HG03066 (cell line): ENCODE measurements at regions not wholly inside any gene's neighbourhood (a gene's known extent, or its start where the extent isn't known, plus 50 kb on each side); places are given as distances from the start of the nearest gene placed in this dataset.
"Not testable (repeated sequence)": the region's sequence is repeated elsewhere in the genome, so short reads cannot be mapped to it uniquely, and the experiment has no call there.

Experiments used
- ATAC-seq: cut with Tn5 transposase; IDR thresholded peaks from one replicate; pipeline ENCODE4 v1.9.1; 2021; ENCODE audit warnings: low read depth; ENCODE audit not compliant: unreplicated experiment

GRCh38 chr1:90864681-90865080 is 147.6 kb upstream of the BARHL2 start:
- no peak for ATAC-seq

DNA sequence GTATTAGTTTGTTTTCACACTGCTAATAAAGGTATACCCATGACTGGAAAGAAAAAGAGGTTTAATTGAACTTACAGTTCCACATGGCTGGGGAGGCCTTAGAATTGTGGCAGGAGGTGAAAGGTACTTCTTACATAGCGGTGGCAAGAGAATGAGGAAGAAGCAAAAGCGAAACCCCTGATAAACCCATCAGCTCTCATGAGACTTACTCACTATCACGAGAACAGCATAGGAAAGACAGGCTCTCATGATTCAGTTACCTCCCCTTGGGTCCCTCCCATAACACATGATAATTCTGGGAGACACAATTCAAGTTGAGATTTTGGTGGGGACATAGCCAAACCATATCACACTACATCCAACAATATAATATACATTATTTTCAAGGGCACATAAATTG is 145.7 kb upstream of the BARHL2 start:
- ATAC-seq = no peak

- ATAC-seq = not testable (repeated sequence)
Observed at GRCh38 chr1:90861421-90861820, 144.3 kb upstream of the BARHL2 start.

DNA sequence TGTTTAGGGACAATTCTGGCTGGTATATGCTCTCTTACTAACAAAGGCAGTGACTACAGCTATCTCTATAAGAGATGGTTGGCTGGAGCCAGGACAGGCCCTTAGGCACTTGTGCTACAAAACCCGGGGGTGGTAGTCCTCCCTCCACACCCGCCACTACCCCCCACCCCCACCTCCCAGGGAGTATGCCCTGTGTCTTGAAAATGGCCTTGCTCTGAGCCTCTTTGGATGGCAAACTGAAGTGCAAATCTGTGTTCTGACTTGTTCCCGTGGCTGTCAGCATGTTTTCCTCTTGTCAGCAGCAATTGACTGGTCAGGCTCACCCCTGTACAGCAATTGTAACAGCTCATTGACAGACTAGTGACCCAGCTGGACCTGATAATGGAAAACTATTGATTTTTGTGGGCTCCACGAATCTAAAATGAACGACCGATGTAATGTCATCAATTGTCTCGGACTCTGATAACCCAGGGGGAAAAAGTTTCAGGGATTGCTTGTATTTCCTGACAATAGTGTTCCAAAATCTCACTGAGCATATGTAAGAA is 139.4 kb upstream of the BARHL2 start:
- ATAC-seq = no peak

DNA sequence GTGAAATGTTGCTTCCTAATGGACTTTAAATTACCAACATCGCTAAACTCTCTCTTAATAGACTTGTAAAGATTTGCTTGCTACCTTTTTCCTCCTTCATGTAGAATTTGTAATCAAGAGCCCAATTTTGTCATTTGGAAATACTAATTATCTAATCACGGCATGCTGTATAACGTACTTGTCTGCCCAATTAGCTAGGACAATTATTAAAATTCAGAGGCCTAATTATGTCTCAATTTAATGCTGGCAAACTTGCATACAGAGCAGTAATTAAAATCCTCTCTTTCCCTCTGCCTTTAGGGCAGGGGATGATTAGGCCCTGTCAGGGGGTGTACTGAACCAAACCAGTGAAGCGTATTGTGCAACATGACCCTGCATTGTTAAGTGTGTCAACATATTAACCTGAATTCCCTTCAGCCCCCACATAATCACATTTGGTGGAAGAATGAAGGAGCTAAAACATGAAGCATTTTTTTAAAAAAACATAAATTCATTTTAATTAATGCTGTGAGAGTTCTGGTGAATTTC is 137.4 kb upstream of the BARHL2 start:
- ATAC-seq = no peak

DNA sequence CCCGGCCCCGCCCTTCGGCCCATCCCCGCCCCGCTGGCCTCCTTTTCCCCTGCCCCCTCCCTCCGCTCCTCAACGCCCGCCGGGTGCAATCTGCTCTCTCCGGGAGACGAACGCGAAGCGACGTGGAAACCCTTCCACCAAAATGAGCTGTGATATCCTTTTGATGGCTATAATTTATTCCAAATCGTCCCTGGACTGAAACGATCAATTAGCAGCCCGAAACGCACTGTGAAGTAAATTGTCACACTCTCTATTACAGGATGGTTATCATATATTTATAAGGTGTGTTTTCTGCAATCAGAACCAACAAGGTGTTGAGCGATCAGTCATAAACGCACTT is 134.6 kb upstream of the BARHL2 start:
- no peak for ATAC-seq

DNA sequence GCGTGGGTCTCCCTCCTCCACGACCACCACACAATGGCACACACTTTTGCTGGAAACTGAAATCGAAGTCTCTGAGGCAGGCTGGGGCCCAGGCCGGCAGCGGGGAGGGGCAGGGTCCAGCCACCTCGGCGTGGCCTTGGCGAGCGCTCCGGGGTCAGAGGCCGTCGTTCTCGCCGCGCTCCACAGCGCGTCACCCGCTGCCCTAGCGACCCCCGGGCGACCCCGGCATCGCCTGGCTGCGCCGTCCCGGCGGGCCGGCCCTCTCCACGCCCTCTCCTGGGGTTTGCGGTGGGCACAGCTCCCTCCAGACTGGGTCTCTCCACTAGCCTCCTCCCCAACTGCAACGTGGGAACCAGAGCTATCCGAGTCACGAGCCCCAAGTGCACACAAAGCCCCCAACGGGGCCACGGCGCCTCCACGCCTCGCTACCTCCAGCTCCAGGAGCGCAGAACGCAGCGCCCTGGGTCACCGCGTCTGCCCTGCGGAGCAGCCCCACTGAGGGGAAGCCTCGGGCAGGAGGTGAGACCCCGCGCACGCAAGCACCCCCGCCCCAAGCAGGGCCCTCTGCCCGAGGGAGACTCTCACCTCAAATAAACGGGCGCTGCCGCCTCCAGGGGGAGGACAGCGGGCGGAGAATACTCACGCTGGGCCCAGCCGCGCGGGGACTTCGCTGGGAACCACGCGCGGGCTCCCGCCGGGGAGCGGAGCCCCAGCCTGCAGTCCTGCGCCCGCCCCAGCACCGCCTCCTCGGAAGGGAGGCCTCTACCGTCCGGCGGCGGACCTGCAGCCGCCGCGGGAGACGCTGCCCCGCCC is 134.0 kb upstream of the BARHL2 start:
- ATAC-seq = peak; percentile 97

GRCh38 chr1:90850181-90850897 is 133.2 kb upstream of the BARHL2 start:
- no peak for ATAC-seq

- ATAC-seq = no peak
Observed at GRCh38 chr1:90841473-90841872, 124.4 kb upstream of the BARHL2 start.

- ATAC-seq = no peak
Observed at GRCh38 chr1:90840352-90840751, 123.2 kb upstream of the BARHL2 start.

DNA sequence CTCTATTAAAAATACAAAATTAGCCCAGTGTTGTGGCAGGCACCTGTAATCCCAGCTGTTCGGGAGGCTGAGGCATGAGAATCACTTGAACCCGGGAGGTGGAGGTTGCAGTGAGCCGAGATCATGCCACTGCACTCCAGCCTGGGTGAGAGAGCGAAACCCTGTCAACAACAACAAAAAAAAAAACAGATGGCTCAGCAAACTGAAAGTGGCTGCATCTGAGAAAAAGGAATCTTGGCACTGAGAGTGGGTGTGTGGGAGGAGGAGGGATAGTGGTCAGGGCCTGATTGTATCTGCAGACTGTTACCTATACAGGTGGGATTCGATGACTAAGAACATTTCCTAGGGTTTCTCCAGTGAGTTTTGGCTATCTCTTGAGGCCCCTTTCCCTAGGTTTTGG is 122.2 kb upstream of the BARHL2 start:
- no peak for ATAC-seq

DNA sequence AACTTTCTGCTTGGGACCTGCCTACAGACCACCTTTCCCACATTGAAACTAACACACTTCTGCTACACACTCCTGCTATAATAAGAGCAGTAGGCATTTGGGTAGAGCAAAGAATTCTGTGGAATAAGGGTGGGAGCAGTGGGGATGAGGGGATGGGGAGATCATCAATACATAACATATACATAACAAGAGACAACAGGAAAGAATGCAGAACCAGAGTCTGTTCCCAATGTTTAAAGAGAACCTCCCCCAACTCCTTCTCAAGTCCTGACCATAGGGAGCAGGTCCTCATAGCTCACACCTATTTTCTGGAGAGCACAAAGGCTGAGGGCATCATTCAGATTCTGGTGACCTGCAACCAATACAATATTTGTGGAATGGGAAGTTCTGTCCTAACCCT is 121.6 kb upstream of the BARHL2 start:
- no peak for ATAC-seq

DNA sequence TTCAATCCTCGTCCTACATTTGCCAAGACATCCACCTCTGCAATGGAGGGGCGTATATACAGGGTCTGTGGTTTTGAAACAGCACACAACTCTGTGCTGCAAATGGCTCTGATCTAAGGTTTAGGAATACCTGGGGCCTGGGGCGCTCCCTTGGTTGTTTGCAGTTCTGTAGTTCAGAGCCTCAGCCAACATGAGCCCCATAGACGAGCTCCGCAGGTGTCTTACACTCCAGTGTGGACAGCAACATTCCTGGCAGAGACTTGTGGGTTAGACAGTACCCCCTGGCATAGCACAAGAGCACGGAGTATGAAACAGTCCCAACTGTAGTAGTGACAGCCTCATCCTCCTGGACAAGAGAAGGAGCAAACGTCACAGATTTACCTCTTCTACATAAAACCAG is 120.3 kb upstream of the BARHL2 start:
- ATAC-seq = no peak

DNA sequence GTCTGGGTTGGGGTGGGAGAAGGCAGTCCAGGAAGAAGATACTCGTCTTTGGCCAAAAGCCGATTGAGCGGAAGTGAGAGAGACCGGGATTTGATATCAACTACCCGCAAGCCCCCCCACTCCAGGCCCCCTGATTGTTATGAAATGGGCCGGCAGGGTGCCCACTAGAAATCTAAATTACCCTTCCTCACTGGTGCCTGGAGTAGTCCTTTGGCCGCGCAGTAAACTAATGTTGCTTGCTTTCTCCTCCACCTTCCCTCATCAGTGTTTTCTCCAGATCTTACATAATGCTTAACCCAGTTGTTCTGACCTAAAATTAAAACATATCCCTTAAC is 119.2 kb upstream of the BARHL2 start:
- no peak for ATAC-seq

DNA sequence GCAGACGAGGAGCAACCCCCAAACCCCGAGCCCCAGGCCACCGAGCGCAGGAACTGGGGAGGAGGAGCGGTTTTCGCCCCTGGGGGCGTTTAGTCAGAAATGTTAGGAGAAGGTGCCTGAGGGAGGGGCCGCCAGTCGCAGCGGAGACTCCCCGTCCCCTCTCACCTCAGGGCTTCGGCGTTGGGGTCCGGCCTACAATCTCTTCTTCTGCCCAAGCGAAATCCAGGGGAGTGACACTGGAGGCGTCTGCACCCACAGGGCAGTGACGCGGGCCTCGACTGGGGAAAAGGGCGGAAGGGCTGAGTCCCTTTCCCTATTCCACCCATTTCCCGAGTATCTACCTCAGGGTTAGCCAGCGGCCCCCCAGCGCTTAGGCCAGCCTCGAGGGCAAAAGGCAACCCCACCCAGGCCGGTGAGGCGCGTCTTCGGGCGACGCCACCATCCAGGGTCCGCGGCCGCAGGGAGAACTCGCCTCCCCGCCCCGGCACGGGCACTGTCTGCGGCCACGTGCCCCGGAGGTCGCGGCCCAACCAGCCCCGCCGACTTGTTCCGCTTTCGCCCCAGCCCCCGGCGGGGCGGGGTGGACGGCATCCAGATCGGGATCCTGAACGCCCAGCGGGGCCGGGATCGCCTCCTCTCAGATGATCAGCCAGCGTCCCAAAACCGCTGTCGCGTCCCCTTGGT is 118.7 kb upstream of the BARHL2 start:
- ATAC-seq = no peak

GRCh38 chr1:90834886-90835660 is 118.0 kb upstream of the BARHL2 start:
- ATAC-seq = no peak

DNA sequence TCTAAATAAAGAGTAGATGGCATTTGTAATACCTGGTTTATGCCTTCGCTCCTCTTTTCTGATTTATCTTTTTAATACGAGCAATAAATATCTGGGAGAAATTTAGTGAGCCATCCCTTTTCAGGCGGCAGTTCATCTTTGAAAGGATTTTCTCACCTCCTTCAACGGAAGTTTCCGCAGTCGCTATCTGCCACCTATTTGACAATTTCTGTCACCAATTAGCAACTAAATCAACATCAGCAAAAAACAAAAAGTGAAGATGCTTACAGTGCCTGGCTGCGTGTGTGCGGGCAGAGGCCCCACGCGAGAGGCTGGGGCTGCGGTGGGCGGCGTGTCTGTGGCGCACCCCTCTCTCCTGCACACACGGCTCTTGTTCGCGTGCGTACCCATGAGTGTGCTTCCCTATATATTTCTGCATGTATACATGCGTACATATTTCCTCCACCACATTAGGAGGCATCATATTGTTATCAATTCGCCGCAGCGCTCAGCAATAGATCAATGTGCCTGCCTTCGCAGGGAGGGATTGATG is 117.3 kb upstream of the BARHL2 start:
- ATAC-seq = no peak

DNA sequence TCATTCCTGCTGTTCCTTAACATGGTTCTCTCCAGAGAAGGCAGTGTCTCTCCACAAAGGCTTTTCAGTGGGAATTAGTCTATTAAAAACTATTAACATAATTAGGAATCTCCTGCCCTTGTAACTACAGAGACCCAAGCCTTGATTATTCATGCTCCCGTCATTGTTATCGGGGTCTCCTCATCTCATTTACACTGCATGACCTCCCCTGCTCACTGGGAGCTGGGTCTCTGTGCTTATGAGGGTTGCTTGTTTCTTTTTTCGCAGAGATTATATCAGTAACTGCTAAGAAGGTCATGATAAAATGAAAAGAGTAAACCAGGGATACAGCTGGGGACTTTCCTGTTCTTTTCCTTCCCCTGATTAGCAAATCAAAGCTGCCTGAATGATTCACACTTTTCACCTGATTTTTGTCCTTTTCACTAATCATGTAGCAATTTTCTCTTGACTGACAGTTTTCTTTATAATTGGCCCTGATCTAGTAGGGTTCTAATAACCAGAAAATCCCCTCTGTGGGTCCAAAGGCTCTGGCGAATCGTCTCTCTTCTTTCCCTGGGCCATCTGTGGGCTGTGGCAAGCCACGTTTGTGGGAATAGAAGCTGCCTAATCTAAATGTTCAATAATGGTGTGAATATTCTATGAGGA is 116.5 kb upstream of the BARHL2 start:
- ATAC-seq = no peak

DNA sequence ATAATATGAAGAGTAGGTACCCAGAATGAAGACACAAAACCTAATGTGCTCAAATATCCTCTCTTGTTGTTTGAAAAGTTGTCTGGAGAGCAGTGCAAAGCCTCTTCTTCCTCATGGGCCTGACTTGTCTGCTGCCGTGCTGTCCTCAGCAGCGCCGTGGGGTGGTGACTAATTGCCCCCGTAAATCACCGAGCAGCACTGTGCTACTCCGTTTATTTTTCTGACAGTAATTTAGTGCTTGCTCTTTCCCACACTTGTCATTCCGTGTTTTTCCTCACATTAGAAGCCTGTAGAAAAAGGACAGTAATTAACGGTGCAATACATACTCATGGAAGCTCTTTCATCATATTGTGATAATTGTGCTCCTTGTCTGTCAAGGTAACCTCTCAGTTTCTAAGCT is 114.8 kb upstream of the BARHL2 start:
- no peak for ATAC-seq

- ATAC-seq = no peak
Observed at GRCh38 chr1:90826834-90827233, 109.7 kb upstream of the BARHL2 start.
